MM.1S (cell line): ENCODE measurements at regions not wholly inside any gene's neighbourhood (a gene's known extent, or its start where the extent isn't known, plus 50 kb on each side); places are given as distances from the start of the nearest gene placed in this dataset.

Source experiments
- DNase-seq: peaks from one replicate; pipeline ENCODE4 v3.0.0-alpha.2; 2015
- H2AFZ ChIP-seq: fragments of 300-600 bp; sonication (generic); 2 replicates; pipeline ENCODE4 v1.6.0; 2016; ENCODE audit warnings: antibody characterized with exemption, low read length
- H3F3A ChIP-seq: fragments of 300-600 bp; sonication (generic); 2 replicates; pipeline ENCODE4 v1.6.1; 2016; ENCODE audit warnings: mild to moderate bottlenecking, antibody characterized with exemption, low read length, moderate library complexity, mixed read lengths; ENCODE audit not compliant: insufficient read depth
- H3K27ac ChIP-seq: fragments of 300-600 bp; sonication (generic); 2 replicates; pipeline ENCODE4 v1.5.1; 2016; ENCODE audit warnings: mild to moderate bottlenecking, low read length
- H3K27me3 ChIP-seq: fragments of 300-600 bp; sonication (generic); replicated peaks from 2 replicates; pipeline ENCODE4 v1.6.0; 2016; ENCODE audit warnings: low read length; ENCODE audit not compliant: insufficient read depth
- H3K36me3 ChIP-seq: fragments of 300-600 bp; sonication (generic); replicated peaks from 2 replicates; pipeline ENCODE4 v1.6.1; 2016; ENCODE audit warnings: mild to moderate bottlenecking, low read length, mixed read lengths; ENCODE audit not compliant: insufficient read depth
- H3K4me1 ChIP-seq: fragments of 300-600 bp; sonication (generic); 2 replicates; pipeline ENCODE4 v1.6.1; 2016; ENCODE audit warnings: low read length, mixed read lengths
- H3K4me2 ChIP-seq: fragments of 300-600 bp; sonication (generic); 2 replicates; pipeline ENCODE4 v1.6.0; 2016; ENCODE audit warnings: low read depth, low read length
- H3K4me3 ChIP-seq: fragments of 300-600 bp; sonication (generic); 2 replicates; pipeline ENCODE4 v1.5.1; 2016; ENCODE audit warnings: low read length, mixed read lengths
- H3K79me2 ChIP-seq: fragments of 300-600 bp; sonication (generic); 2 replicates; pipeline ENCODE4 v1.6.1; 2016; ENCODE audit warnings: mixed run types, low read length, mixed read lengths
- H3K9ac ChIP-seq: fragments of 300-600 bp; sonication (generic); 2 replicates; pipeline ENCODE4 v1.6.1; 2016; ENCODE audit warnings: low read length, mixed read lengths
- H3K9me2 ChIP-seq: fragments of 300-600 bp; sonication (generic); replicated peaks from 2 replicates; pipeline ENCODE4 v1.6.1; 2016; ENCODE audit warnings: mild to moderate bottlenecking, low read length, mixed read lengths; ENCODE audit not compliant: insufficient read depth
- H3K9me3 ChIP-seq: fragments of 300-600 bp; sonication (generic); replicated peaks from 2 replicates; pipeline ENCODE4 v1.6.1; 2016; ENCODE audit warnings: mild to moderate bottlenecking, low read length, mixed read lengths; ENCODE audit not compliant: insufficient read depth
- H4K20me1 ChIP-seq: fragments of 300-600 bp; sonication (generic); 2 replicates; pipeline ENCODE4 v1.6.1; 2016; ENCODE audit warnings: mild to moderate bottlenecking, low read length, moderate library complexity, mixed read lengths; ENCODE audit not compliant: insufficient read depth
- CTCF ChIP-seq: fragments of 300-600 bp; sonication (generic); IDR thresholded peaks from 2 replicates; pipeline ENCODE4 v1.5.1; 2016; ENCODE audit warnings: antibody characterized with exemption, low read length, mixed read lengths
- EZH2 ChIP-seq: fragments of 300-600 bp; sonication (generic); optimal IDR thresholded peaks from 2 replicates; pipeline ENCODE3; 2017; ENCODE audit warnings: low read depth, mild to moderate bottlenecking, antibody characterized with exemption, low read length, mixed read lengths
- EZH2phosphoT487 ChIP-seq: fragments of 300-600 bp; sonication (generic); IDR thresholded peaks from 2 replicates; pipeline ENCODE4 v1.6.1; 2018; ENCODE audit warnings: antibody characterized with exemption, low read length

- no peak for DNase-seq
- H3K9ac ChIP-seq, result no peak overlapping the region
- H3K27me3 ChIP-seq, result no peaks in the 10 kb centered on the region
- no peaks in the 10 kb centered on the region for H3K9me2 ChIP-seq
- TF ChIP-seq CTCF, result no peak
- no peak for TF ChIP-seq EZH2phosphoT487
- no peak for TF ChIP-seq EZH2
- no peak overlapping the region for H2AFZ ChIP-seq
- no peaks in the 10 kb centered on the region for H3K36me3 ChIP-seq
- H3K4me1 ChIP-seq, result no peaks in the 10 kb centered on the region
- no peaks in the 10 kb centered on the region for H3K79me2 ChIP-seq
- H3K4me3 ChIP-seq, result no peak overlapping the region
- no peaks in the 10 kb centered on the region for H3K9me3 ChIP-seq
- no peak overlapping the region for H3K27ac ChIP-seq
- no peak overlapping the region for H3K4me2 ChIP-seq
- no peaks in the 10 kb centered on the region for H4K20me1 ChIP-seq
- H3F3A ChIP-seq, result no peaks in the 10 kb centered on the region
These were observed 99.0 kb upstream of the OTUD4 start for GRCh38 chr4:145279122-145279960.

- H3K4me2 ChIP-seq, result no peak overlapping the region
- H3K27me3 ChIP-seq, result no peaks in the 10 kb centered on the region
- H3K27ac ChIP-seq, result no peak overlapping the region
- H3K36me3 ChIP-seq, result no peaks in the 10 kb centered on the region
- H4K20me1 ChIP-seq, result no peaks in the 10 kb centered on the region
- no peaks in the 10 kb centered on the region for H3K9me3 ChIP-seq
- no peak for TF ChIP-seq EZH2phosphoT487
- no peak for TF ChIP-seq CTCF
- TF ChIP-seq EZH2, result no peak
- H3F3A ChIP-seq, result no peaks in the 10 kb centered on the region
- no peaks in the 10 kb centered on the region for H3K79me2 ChIP-seq
- DNase-seq, result no peak
- no peaks in the 10 kb centered on the region for H3K4me1 ChIP-seq
- no peak overlapping the region for H3K4me3 ChIP-seq
- no peak overlapping the region for H2AFZ ChIP-seq
- H3K9ac ChIP-seq, result no peak overlapping the region
- H3K9me2 ChIP-seq, result no peaks in the 10 kb centered on the region
These were observed 98.1 kb upstream of the OTUD4 start for GRCh38 chr4:145278341-145279121.

GRCh38 chr4:145277011-145277410 is 96.6 kb upstream of the OTUD4 start:
- no peak for DNase-seq
- H3K9me2 ChIP-seq, result no peaks in the 10 kb centered on the region
- no peak overlapping the region for H3K4me3 ChIP-seq
- no peaks in the 10 kb centered on the region for H3K79me2 ChIP-seq
- TF ChIP-seq EZH2phosphoT487 (no peak), CTCF (no peak), EZH2 (no peak)
- H3K27ac ChIP-seq, result no peak overlapping the region
- no peaks in the 10 kb centered on the region for H3K4me1 ChIP-seq
- H2AFZ ChIP-seq, result no peak overlapping the region
- no peak overlapping the region for H3K4me2 ChIP-seq
- no peak overlapping the region for H3K9ac ChIP-seq
- H3K27me3 ChIP-seq, result no peaks in the 10 kb centered on the region
- H3K36me3 ChIP-seq, result no peaks in the 10 kb centered on the region
- no peaks in the 10 kb centered on the region for H3K9me3 ChIP-seq
- H3F3A ChIP-seq, result no peaks in the 10 kb centered on the region
- H4K20me1 ChIP-seq, result no peaks in the 10 kb centered on the region
